ENCODE measurements at regions not wholly inside any gene's neighbourhood (a gene's known extent, or its start where the extent isn't known, plus 50 kb on each side); places are given as distances from the start of the nearest gene placed in this dataset.
"Not testable (repeated sequence)": the region's sequence is repeated elsewhere in the genome, so short reads cannot be mapped to it uniquely, and the experiment has no call there.

GRCh38 chr4:159776961-159777360 lies 674.1 kb downstream of the RAPGEF2 start:
- TF ChIP-seq, protein P1, sequence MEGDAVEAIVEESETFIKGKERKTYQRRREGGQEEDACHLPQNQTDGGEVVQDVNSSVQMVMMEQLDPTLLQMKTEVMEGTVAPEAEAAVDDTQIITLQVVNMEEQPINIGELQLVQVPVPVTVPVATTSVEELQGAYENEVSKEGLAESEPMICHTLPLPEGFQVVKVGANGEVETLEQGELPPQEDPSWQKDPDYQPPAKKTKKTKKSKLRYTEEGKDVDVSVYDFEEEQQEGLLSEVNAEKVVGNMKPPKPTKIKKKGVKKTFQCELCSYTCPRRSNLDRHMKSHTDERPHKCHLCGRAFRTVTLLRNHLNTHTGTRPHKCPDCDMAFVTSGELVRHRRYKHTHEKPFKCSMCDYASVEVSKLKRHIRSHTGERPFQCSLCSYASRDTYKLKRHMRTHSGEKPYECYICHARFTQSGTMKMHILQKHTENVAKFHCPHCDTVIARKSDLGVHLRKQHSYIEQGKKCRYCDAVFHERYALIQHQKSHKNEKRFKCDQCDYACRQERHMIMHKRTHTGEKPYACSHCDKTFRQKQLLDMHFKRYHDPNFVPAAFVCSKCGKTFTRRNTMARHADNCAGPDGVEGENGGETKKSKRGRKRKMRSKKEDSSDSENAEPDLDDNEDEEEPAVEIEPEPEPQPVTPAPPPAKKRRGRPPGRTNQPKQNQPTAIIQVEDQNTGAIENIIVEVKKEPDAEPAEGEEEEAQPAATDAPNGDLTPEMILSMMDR (IDR thresholded peaks at IDR 0.05), result no peak
- no peak for TF ChIP-seq ZFX (IDR thresholded peaks at IDR 0.05; ENCODE audit: borderline replicate concordance)
- H3K27ac ChIP-seq, result no peak overlapping the region

- no peak overlapping the region for H3K27ac ChIP-seq
- TF ChIP-seq ZFX (IDR thresholded peaks at IDR 0.05; ENCODE audit: borderline replicate concordance), result no peak
- TF ChIP-seq, protein P1 (IDR thresholded peaks at IDR 0.05), result no peak
Observed at GRCh38 chr4:159777689-159778088, 674.8 kb downstream of the RAPGEF2 start.

GRCh38 chr4:159778298-159778697 lies 675.4 kb downstream of the RAPGEF2 start:
- TF ChIP-seq, protein P1 (IDR thresholded peaks at IDR 0.05), result no peak
- no peak for TF ChIP-seq ZFX (IDR thresholded peaks at IDR 0.05; ENCODE audit: borderline replicate concordance)

DNA sequence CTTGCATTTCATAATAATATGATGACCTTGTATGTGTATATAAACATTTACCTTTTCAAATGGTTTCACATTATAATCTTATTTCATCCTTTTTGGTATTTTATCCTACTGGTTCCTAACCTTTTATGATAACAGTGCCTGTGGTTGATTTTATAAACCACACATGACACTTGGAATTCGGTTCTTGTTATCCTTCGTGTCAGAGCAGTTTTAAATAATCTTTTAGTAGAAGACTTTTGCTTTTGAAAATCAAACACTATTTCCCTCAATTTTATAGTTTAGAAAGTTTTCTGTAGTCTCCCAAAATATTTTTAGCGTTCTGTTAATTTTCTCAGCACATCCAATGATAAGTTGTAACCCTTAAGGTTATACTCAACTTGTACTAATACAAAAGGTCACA lies 676.8 kb downstream of the RAPGEF2 start:
- H3K27ac ChIP-seq, result no peak overlapping the region
- no peak for TF ChIP-seq ZFX (IDR thresholded peaks at IDR 0.05; ENCODE audit: borderline replicate concordance)
- TF ChIP-seq, protein P1 (IDR thresholded peaks at IDR 0.05), result no peak

More at GRCh38 chr4:159778298-159778697, 675.4 kb downstream of the RAPGEF2 start:
- H3K27ac ChIP-seq, result no peak overlapping the region

DNA sequence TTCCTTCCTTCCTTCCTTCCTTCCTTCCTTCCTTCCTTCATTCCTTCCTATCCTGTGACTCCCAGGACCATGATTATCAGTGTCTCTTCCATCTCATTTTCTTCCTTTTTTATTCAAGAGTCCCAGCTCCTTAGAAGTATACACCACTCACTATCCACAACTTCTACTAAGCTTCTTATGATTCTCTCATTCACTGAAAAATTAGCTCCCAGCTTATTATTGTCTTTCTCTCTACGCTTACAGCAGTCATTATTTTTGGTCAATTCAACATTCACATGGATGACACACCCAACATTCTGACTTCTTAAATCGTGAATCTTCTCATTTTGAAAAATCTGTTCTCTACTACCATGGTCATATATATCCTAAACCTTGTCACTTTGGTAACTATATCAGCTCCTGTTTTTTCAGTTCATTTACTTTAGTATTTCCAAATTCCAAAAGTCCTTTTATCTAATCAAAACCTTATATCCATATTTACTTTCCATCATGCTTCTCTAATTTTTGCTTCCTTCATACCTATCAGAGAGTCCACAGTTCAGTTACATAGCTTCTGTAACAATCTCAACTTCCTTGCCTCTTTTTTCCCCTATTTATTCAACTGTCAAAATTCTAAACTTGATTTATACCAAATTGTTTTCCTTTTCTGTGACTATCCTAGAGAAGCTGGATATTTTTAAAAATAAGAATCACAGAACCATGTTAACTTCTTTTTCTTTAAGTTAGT lies 677.5 kb downstream of the RAPGEF2 start:
- H3K27ac ChIP-seq, result no peak overlapping the region
- TF ChIP-seq ZFX (IDR thresholded peaks at IDR 0.05; ENCODE audit: borderline replicate concordance), result no peak
- TF ChIP-seq, protein P1 (IDR thresholded peaks at IDR 0.05), result no peak

DNA sequence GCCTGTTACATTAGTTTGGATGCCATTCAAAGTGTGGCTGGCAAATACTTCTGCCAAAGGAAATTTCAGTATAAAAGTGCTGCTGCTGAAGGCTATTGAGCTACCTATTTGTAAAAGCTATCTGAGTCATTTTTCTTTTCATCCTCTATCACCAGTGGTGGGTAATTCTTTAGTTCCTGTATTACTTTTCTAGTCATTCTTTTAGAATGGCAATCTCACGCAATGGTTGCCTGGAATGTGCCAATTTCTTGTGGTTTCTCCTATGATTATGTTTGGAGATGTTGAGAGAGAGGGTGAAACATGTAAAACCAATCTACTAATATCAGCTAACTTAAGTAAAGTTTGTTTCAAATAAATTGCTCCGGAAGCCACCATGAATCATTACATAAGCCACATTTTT lies 685.0 kb downstream of the RAPGEF2 start:
- TF ChIP-seq, protein P1 (IDR thresholded peaks at IDR 0.05), result no peak
- TF ChIP-seq ZFX (IDR thresholded peaks at IDR 0.05; ENCODE audit: borderline replicate concordance), result no peak
- no peak overlapping the region for H3K27ac ChIP-seq

- TF ChIP-seq ZFX (IDR thresholded peaks at IDR 0.05; ENCODE audit: borderline replicate concordance), result no peak
- TF ChIP-seq, protein P1 (IDR thresholded peaks at IDR 0.05), result no peak
- no peak overlapping the region for H3K27ac ChIP-seq
Observed at GRCh38 chr4:159791334-159791733, 688.5 kb downstream of the RAPGEF2 start.

DNA sequence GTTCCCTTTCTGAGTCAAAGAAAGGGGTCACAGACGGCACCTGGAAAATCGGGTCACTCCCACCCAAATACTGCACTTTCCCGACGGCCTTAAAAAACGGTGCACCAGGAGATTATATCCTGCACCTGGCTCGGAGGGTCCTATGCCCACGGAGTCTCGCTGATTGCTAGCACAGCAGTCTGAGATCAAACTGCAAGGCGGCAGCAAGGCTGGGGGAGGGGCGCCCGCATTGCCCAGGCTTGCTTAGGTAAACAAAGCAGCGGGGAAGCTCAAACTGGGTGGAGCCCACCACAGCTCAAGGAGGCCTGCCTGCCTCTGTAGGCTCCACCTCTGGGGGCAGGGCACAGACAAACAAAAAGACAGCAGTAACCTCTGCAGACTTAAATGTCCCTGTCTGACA lies 701.7 kb downstream of the RAPGEF2 start:
- H3K27ac ChIP-seq, result not testable (repeated sequence)

Measured in 22Rv1 (cell line).